ENCODE measurements at regions not wholly inside any gene's neighbourhood (a gene's known extent, or its start where the extent isn't known, plus 50 kb on each side); places are given as distances from the start of the nearest gene placed in this dataset.

DNA sequence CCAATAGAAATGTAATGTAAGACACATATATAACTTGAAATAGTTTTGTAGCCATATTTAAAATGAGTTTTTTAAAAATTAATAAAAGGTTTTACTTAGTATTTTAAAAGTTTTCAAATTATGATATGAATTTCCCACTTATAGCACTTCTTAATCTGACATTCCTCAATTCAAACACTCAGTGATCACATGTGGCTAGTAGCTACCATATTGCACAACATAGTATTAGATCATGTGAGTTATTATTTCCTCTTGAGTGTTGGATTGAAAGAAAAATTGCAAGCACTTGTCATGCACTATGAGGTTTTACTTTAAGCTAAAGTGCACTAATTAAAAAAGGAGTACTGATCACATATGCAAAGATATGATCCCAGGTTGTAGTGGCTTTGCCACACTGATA lies 453.4 kb upstream of the ROBO2 start:
- TF ChIP-seq POLR2A (IDR thresholded peaks at IDR 0.05), result no peak
- TF ChIP-seq, protein P1, sequence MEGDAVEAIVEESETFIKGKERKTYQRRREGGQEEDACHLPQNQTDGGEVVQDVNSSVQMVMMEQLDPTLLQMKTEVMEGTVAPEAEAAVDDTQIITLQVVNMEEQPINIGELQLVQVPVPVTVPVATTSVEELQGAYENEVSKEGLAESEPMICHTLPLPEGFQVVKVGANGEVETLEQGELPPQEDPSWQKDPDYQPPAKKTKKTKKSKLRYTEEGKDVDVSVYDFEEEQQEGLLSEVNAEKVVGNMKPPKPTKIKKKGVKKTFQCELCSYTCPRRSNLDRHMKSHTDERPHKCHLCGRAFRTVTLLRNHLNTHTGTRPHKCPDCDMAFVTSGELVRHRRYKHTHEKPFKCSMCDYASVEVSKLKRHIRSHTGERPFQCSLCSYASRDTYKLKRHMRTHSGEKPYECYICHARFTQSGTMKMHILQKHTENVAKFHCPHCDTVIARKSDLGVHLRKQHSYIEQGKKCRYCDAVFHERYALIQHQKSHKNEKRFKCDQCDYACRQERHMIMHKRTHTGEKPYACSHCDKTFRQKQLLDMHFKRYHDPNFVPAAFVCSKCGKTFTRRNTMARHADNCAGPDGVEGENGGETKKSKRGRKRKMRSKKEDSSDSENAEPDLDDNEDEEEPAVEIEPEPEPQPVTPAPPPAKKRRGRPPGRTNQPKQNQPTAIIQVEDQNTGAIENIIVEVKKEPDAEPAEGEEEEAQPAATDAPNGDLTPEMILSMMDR (IDR thresholded peaks at IDR 0.05), result no peak
- DNase-seq (ENCODE audit: low spot score in 2 of 2), result no peak
- no peak overlapping the region for H3K4me3 ChIP-seq (ENCODE audit: low read depth, poor library complexity, severe bottlenecking)
- intact Hi-C loops (cut with DNase I; ENCODE audit: low total_unique reads), result no loop called here

DNA sequence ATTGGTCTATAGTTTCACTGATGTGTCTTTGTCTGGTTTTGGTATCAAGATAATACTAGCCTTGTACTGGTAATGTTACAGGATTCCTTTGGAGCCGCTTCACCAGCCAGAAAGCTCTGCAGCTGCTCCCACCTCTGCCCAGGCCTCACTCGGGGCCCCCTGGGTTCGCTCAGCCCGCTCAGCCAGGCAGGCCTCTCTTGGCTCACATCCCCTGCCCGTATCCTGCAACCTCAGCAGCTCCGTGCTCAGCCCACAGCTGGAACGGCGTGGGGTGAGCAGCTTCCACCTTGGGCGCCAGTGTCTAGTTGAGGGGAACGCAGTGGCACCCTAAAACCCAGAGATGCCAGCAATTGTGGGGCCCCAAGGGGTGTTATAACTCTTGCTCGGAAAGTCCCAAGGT lies 429.7 kb upstream of the ROBO2 start:
- no peak overlapping the region for H3K4me3 ChIP-seq (ENCODE audit: low read depth, poor library complexity, severe bottlenecking)
- DNase-seq (ENCODE audit: low spot score in 2 of 2), result no peak
- TF ChIP-seq POLR2A (IDR thresholded peaks at IDR 0.05), result no peak
- TF ChIP-seq, protein P1 (IDR thresholded peaks at IDR 0.05), result no peak
- 87 to 91% methylated on average over 11 of the region's 11 CpGs for WGBS, 2 donors
- intact Hi-C loops (cut with DNase I; ENCODE audit: low total_unique reads), result no loop called here

DNA sequence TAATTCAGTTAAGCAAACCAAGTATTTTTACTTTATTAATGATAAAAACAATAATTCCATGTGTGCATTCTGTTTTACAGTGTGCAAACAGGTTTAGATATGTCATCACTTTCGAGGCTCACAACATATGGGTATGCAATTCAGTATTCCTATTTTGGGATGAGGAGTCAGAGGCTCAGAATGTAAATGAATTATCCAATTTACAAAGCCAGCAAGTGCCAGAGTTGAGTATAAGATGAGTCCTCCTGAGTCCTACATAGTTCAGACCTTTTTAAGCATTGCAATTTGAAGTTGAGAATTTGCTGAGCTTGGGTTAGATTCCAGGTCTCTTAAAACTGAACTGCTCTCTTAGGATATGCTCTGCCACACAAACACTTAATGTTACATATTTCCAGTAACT lies 424.2 kb upstream of the ROBO2 start:
- 42 to 62% methylated on average over 1 of the region's 1 CpG for WGBS, 2 donors
- H3K4me3 ChIP-seq (ENCODE audit: low read depth, poor library complexity, severe bottlenecking), result no peak overlapping the region
- DNase-seq (ENCODE audit: low spot score in 2 of 2), result no peak
- no peak for TF ChIP-seq POLR2A (IDR thresholded peaks at IDR 0.05)
- TF ChIP-seq, protein P1 (IDR thresholded peaks at IDR 0.05), result no peak
- intact Hi-C loops (cut with DNase I; ENCODE audit: low total_unique reads), result no loop called here

DNA sequence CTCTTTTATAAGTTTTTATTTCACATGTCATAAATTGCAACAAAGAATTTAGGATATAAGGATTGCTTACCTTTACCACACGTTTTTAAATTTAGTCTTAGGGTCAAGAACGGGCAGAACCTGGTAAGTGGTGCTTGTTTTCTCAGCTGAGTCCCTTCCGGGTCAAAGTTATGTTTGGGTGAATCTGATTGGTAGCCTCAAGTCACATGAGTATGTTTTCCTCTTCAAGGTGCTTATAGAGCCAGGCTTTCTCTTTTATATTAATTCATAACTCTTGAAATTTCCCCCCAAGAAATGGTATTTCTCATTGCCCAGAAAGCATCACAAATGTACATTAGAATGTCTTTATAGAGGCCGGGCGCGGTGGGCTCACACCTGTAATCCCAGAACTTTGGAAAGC lies 415.7 kb upstream of the ROBO2 start:
- DNase-seq (ENCODE audit: low spot score in 2 of 2), result no peak
- intact Hi-C loops (cut with DNase I; ENCODE audit: low total_unique reads), result no loop called here

DNA sequence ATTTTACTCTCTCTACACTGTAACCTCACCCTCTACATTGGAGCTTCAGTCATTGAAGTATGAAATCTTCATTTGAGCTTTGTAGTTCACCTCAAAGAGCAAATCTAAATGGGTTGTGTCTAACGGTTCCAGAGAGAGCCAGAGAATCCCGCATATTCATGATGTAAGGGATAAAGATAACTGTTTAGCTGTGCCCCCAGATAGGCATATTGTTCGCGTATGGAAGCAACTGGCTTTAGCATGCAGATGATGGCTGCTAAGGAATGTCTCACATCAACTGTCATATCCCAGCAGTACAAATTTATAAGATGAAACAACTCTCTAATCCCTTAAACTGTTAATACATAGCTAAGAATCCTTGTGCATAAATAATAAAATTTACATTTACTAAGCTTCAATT lies 412.7 kb upstream of the ROBO2 start:
- H3K4me3 ChIP-seq (ENCODE audit: low read depth, poor library complexity, severe bottlenecking), result no peak overlapping the region
- 50 to 77% methylated on average over 4 of the region's 4 CpGs for WGBS, 2 donors
- no peak for DNase-seq (ENCODE audit: low spot score in 2 of 2)
- no peak for TF ChIP-seq POLR2A (IDR thresholded peaks at IDR 0.05)
- TF ChIP-seq, protein P1 (IDR thresholded peaks at IDR 0.05), result no peak
- intact Hi-C loops (cut with DNase I; ENCODE audit: low total_unique reads), result no loop called here

More for the DNA sequence above, 415.7 kb upstream of the ROBO2 start:
- TF ChIP-seq, protein P1 (IDR thresholded peaks at IDR 0.05), result no peak
- no peak for TF ChIP-seq POLR2A (IDR thresholded peaks at IDR 0.05)
- 86 to 93% methylated on average over 6 of the region's 6 CpGs for WGBS, 2 donors
- no peak overlapping the region for H3K4me3 ChIP-seq (ENCODE audit: low read depth, poor library complexity, severe bottlenecking)

DNA sequence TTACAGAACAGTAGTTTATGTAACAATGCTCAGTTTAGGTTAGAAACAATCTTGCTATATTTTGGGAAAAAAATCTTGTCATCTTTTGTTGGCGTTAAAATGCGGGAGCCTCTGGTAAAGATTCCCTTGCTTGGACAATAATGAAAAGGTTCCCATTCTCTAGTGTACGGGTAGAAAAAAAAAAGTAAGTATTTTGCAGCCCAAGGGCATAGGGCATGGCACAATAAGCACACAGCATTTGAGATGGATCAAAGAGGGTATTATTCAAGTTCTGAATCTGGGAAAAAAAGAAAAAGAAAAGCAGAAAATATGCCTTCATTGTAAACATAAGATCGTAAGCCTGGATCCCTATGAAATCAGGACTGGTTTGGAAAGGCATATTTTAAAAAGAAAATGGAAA lies 408.6 kb upstream of the ROBO2 start:
- no peak for DNase-seq (ENCODE audit: low spot score in 2 of 2)
- 67 to 72% methylated on average over 4 of the region's 4 CpGs for WGBS, 2 donors
- intact Hi-C loops (cut with DNase I; ENCODE audit: low total_unique reads), result no loop called here
- TF ChIP-seq, protein P1 (IDR thresholded peaks at IDR 0.05), result no peak
- TF ChIP-seq POLR2A (IDR thresholded peaks at IDR 0.05), result no peak
- no peak overlapping the region for H3K4me3 ChIP-seq (ENCODE audit: low read depth, poor library complexity, severe bottlenecking)

All from lower leg skin (tissue), 4 donors.